ENCODE measurements at regions not wholly inside any gene's neighbourhood (a gene's known extent, or its start where the extent isn't known, plus 50 kb on each side); places are given as distances from the start of the nearest gene placed in this dataset.
"Not testable (repeated sequence)": the region's sequence is repeated elsewhere in the genome, so short reads cannot be mapped to it uniquely, and the experiment has no call there.

DNA sequence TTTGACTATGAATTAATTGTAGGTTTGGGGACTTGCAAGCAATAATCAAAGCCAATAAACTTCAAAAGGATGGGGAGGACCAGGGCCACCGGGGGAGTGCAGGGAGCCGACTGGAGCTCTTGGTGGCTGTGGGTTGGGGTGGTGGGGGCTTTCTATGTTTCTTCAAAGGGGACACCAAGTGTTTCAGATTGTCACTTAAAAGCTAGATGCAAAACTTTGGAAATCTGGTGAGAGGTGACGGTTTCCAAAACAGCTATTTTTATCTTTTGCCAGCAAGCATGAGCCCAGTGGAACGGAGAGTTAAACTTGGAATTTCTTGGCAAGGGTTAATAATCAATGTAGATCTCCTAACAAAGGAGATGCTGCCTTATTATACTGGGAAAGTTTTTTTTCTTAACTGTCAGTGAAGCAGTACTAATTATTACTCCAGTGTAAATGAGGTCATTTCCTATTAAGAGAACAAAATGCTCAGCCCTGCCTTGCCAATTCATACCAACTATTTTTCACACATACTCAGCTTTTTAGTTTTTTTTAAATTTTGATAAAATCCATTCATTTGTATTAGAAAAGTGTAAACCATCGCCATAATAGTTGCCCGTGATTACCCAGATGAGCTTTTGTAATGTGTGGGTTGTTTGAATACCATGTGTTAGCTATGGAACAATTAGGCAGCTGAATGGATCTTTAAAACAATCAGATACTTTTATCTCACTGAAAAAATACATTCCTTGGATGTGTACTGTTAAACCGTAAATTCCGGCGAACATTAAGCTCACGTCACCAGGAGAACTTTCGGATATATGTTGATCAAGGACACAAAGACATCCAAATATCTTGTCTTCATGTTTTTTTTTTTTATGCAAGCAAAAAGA is 95.9 kb upstream of the ZNF536 start:
- no peak for DNase-seq (ENCODE audit: low read depth)

DNA sequence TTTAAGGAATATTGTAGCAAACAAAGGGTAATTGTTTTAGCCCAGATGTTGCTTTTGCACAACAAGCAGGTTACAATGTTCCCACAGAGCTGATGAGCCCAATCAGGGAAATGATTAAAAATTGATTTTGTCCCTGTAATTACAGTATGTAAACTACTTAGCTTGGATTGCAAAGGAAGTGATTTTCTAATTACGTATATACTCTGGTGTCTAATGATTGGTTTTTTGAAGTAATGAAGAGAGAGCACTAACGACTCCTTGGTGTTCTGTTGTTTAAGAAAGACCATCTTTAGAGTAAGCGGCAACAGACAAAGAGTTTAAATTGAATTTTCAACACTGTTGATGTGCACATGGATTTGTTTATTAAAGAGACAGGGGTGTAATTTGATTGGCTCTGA is 95.3 kb upstream of the ZNF536 start:
- no peak for DNase-seq (ENCODE audit: low read depth)

DNA sequence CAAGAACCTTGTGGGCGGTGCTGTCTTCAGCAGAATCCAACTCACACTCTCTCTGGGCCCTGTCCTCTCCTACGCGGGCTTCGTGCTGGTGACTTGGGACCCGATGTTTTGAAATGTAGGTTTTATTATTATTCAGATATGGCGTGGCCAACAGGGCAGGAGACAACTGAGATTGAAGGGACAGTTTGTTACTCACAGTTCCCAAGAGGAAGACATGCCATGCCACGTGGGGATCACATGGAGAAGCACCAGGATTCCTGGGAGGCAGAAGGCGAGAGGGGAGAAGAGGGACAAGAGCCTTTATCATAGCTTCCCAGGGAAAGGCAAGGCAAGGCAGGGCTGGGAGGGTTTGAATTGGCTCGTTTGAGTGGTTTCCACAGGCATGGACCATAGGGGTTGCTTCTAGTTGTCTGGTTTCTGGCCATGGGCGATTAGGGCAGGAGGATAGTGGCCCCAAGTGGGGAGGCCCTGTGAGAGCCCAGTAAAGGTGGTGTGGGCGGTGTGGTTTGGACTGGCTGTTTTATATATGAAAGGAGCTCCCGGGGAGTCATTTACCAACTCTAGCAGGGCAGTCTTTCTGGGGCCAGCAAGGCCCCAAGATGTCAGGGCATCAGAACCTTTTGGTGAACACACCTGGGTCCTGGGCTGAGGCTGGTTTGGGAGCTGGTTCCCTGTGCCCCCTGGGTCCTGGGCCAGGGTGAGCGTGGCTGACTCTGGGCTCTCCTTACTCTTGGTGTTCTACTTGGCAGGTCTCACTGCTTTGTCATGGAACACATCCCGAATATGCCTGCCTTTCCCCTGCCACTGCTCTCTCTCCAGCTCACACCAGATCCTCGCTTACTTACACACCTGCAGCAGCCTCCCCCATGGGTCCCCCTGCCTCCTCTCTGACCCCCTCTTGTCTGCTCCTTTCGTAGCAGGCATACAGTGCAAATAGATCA is 94.0 kb upstream of the ZNF536 start:
- no peak for DNase-seq (ENCODE audit: low read depth)

- DNase-seq (ENCODE audit: low read depth), result no peak
Measured at GRCh38 chr19:30278882-30279254, 93.3 kb upstream of the ZNF536 start.

DNA sequence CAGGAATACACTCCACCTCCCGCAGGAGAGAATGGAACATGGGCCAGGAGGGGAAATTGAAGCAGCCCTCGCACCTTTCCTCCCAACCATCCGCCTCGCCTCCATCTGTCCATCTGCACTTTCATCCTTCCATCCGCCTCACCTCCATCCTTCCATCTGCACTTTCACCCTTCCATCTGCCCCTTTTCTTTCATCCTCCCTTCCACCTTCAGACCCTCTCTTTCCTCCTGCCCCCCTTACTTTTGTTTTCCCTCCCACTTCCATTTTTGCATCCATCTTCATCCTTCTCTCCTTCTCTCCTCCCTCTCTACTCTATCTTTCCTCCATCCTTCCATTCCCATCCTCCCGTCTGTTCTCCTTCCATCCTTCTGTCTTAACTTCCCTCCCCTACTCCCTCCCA is 92.2 kb upstream of the ZNF536 start:
- DNase-seq (ENCODE audit: low read depth), result no peak

DNA sequence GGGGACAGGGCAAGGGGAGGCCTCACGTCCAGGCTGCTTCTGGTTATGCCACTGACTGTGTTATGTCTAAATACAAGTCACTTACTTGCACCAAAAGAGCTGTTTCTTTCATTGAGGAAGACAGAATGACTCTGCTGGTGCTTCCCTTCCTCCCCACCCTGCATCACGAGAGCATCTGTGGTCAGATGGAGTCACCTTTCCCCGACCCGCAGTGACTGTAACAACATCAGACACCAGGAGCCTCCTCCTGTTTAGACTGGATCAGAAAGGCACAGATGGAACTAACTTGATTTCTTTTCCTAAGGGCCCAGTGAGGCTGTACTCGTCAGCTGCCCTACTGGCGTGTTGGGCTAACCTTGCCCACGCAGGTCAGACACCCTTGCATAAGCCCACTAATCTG is 90.3 kb upstream of the ZNF536 start:
- no peak for DNase-seq (ENCODE audit: low read depth)

- DNase-seq (ENCODE audit: low read depth), result no peak
Measured at GRCh38 chr19:30283556-30283955, 88.6 kb upstream of the ZNF536 start.

DNA sequence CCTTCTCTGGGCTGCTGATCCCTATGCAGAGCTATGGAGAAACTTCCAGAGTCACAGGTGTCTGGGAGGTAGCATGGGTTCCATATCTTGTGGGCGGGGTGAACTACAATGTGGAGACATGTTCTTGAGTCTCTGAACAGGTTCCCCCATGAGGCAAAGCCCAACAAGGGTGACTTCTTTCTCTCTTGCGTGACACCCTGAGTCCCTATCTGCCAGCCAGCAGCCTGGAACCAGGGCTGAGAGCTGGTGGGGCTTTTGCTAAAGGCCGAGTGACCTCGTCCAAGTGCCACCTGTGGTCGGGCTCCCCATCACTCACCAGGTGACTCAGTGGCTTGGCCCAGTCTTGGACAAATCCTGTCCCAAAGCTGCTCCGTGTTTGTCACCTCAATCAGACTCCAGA is 88.0 kb upstream of the ZNF536 start:
- no peak for DNase-seq (ENCODE audit: low read depth)

DNA sequence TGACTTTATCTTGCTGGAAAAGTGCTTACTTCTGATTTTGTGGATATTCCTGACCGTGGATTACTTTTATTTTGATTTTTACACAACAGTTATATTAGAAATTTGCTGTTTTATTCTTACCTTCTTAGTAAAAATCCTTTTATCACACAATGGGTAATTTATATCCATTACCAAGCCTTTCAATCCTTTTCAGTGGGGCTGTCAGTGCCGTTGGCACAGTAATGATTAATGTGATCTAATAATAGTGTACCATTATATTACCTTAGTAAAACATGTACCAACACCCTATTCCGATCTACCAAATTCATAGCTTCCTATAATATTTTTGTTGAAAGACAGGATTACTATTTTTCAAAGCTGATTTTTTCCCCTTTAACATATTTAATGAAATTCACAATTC is 87.3 kb upstream of the ZNF536 start:
- no peak for DNase-seq (ENCODE audit: low read depth)

DNA sequence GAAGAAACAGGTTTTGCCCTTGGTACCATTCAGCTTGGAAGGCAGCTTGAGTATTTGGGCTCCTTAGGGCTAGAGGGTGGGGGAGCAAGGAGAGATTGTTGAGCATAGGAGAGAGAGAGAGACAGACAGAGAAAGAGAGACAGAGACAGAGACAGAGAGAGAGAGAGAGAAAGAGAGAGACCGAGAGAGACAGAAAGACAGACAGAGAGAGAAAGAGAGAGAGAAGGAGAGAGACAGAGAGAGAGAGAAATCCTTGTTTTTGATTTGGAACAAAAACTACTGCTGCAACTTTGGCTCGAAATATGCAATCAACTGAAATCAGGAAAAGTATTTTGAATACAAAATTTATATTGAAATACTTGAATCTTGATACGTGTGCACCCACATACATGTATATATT is 85.8 kb upstream of the ZNF536 start:
- no peak for DNase-seq (ENCODE audit: low read depth)

DNA sequence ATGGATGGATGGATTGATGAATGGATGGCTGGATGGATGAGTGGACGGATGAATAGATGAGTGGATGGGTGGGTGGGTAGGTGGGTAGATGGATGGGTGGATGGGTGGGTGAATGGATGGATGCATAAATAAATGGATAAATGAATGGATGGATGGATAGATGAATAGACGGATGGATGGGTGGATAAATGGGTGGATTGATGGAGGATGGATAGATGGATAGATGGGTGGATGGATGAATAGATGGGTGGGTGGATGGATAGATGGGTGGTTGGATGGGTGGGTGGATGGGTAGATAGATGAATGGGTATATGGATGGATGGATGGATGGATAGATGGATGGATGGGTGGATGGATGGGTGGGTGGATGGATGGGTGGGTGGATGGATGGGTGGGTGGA is 84.9 kb upstream of the ZNF536 start:
- no peak for DNase-seq (ENCODE audit: low read depth)

DNA sequence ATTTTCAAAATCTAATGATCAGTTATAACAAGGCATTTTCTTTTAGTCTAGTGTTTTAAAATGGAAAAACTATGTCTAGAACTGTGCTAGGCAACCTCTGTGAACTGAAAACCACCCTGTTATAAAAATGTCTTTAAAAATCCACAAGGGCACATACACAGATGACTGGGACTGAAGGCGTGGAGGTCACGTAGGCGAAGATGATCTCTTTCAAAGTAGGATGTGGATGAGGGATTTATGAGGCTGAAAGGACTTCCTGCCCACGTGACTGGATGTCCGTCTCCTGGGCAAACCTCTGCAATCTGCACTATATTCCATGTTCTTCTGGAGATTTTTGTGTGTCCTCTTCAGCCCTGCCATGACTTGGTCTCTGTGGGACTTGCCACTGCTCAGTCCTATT is 84.2 kb upstream of the ZNF536 start:
- no peak for DNase-seq (ENCODE audit: low read depth)

DNA sequence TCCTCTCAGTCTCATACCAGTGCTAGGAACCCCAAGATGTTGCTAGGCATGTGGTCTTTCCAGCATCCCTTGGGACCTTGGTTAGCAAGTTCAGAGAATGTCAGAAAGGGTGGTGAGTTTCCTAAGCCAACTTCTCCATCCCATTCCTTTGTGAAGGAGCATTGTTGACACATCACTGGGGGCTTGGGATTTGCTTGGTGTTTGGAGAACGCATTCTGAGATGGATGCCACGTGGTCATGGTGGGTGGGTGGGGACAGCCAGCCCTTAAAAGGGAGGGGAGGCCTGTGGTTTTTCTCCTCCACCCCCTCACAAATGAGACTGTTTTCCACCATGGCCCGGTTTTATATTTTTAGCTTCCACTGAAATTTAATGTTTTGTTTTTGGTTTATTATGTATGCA is 83.3 kb upstream of the ZNF536 start:
- no peak for DNase-seq (ENCODE audit: low read depth)

DNA sequence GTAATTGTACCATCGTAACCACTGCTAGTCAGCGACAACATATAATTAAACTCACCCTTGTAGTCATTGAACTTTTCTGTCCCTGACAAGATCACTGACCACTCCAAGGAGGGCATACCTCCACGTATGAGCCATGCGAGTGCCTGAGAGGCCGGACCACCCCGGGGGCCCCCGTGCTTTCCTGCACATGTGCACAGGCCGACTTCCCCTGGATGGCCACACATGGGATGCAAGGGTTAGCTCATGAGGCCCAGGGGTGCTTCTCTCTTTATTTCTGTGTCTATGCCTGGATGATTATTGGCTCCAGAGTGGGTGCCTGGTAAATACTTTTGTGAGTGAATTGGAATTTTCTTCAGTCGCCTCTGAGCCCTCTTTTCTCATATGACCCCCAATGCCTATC is 82.8 kb upstream of the ZNF536 start:
- no peak for DNase-seq (ENCODE audit: low read depth)

- DNase-seq (ENCODE audit: low read depth), result not testable (repeated sequence)
Measured at GRCh38 chr19:30290805-30291204, 81.4 kb upstream of the ZNF536 start.

DNA sequence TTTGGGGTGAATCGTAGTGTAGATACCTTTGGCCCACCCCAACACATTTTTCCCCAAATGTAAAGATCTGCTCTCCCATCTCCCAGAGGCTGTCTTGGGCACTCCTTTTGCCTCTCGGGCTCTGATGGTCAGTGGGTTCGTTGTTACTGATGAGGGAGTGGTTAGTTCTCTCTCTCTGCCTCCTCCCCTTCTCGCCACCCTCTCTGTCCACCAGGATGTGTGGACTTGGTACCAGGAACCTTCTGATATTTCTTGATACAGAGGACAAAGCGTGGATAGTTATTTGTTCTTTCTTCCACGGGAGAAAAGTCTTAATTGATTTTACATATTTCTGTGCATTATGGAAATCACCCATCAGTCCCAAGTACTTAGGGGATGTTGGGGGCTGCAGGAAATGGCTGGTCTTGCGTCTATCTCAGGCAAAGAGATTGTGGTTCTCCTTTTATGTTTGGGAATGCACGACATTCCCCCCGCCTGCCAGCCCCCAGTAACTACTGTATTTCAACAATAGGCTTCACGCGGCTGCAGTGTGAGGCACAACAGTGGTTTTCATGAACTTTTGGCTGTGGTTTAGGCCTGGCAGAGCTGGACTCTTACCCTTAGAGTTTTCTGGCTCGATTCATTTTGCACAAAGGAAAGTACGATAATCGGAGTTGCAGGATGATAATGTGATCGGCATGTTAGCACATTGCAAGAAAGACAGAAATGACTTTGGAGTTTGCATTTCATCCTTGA is 79.0 kb upstream of the ZNF536 start:
- DNase-seq (ENCODE audit: low read depth), result no peak

GRCh38 chr19:30297969-30298368 is 74.2 kb upstream of the ZNF536 start:
- no peak for DNase-seq (ENCODE audit: low read depth)

DNA sequence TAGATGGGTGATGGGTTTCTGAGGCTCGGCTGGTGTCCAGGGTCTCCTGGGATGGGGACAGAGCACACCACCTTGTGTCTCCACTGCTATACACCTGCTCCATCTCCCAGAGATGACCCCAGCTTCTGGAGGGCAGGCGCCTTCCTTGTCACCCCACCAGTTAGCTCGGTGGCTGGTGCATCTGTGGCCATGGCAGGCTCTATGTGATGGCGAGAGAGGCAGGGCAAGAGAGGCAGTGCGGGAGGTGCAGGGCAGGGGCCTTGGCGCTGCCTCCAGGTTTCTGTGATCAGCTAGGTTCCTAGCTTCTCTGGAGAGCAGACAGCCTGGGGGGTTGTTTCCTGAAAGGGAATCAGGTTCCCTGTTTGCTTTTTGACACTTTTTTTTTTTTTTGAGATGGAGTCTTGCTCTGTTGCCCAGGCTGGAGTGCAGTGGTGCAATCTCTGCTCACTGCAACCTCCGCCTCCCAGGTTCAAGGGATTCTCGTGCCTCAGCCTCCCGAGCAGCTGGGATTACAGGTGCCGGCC is 69.0 kb upstream of the ZNF536 start:
- DNase-seq (ENCODE audit: low read depth), result no peak

DNA sequence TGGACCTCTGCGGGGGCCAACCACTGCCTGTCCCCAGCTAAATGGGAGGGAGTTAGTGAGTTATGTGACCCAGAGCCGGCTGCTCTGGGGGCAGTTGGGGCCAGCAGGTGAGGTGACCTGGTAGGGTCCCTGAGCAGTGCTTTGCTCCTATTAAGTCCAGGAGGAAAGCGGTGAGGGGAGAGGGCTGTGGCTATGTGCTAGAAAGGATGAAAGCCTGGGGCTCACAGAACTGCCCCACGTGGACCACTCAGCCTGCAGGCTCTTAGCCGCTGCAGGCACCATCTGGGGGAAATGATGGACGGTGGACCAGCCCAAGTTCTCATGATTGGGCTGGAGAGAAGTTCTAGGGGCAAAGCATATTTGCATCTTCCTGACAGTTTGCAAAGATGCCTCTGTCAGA is 67.6 kb upstream of the ZNF536 start:
- no peak for DNase-seq (ENCODE audit: low read depth)

GRCh38 chr19:30305346-30306060 is 66.7 kb upstream of the ZNF536 start:
- no peak for DNase-seq (ENCODE audit: low read depth)

GRCh38 chr19:30307191-30307974 is 64.8 kb upstream of the ZNF536 start:
- DNase-seq (ENCODE audit: low read depth), result no peak

All from T follicular helper cell (primary cell).